Prostate gland (tissue), 2 donors: ENCODE measurements at regions not wholly inside any gene's neighbourhood (a gene's known extent, or its start where the extent isn't known, plus 50 kb on each side); places are given as distances from the start of the nearest gene placed in this dataset.
"Not testable (repeated sequence)": the region's sequence is repeated elsewhere in the genome, so short reads cannot be mapped to it uniquely, and the experiment has no call there.

Experiments
- DNase-seq: peaks from one replicate; pipeline ENCODE4 v3.0.0-alpha.2; 2019; ENCODE audit warnings: low spot score
- H3K27ac ChIP-seq, 2 donors: fragments of 200-600 bp; sonication (generic); 2 replicates each; pipeline ENCODE4 v1.5.1; 2017 to 2019
- H3K27me3 ChIP-seq: fragments of 200-600 bp; sonication (generic); replicated peaks from 2 replicates; pipeline ENCODE4 v1.5.1; 2019; ENCODE audit not compliant: insufficient read depth
- H3K36me3 ChIP-seq, 2 donors: fragments of 200-600 bp; sonication (generic); 1 replicate in 1 of 2; 2 replicates in 1 of 2; pipeline versions ENCODE4 v1.5.1 to v1.8.1; 2017 to 2019
- H3K4me1 ChIP-seq: fragments of 200-600 bp; sonication (generic); replicated peaks from 2 replicates; pipeline ENCODE4 v1.5.1; 2019
- H3K4me3 ChIP-seq, 2 donors: fragments of 200-600 bp; sonication (generic); 2 replicates each; pipeline ENCODE4 v1.5.1; 2017 to 2019
- H3K9me3 ChIP-seq: fragments of 200-600 bp; sonication (generic); 2 replicates; pipeline ENCODE4 v1.5.1; 2017
- POLR2A ChIP-seq: fragments of 450-650 bp; IDR thresholded peaks from one replicate; pipeline ENCODE4 v1.6.1; 2016; ENCODE audit warnings: antibody characterized with exemption, mild to moderate bottlenecking
- POLR2AphosphoS5 ChIP-seq: sonication (generic); formaldehyde crosslinking; IDR thresholded peaks from one replicate; pipeline ENCODE4 v1.6.1; 2017; ENCODE audit warnings: antibody characterized with exemption
- WGBS: methylation state at CpG from one replicate; pipeline ENCODE4 v1.1.5; 2018; 5-methylcytosine and 5-hydroxymethylcytosine counted together
- intact Hi-C: fragments of 100-400 bp; cut with DNase I; formaldehyde crosslinking; loops from one replicate; pipeline ENCODE4 v1.14.2; 2022
- TF ChIP-seq, protein P1 (sequence below), 4 experiments: fragments of 200-600 bp in 2 of 4; fragments of 450-650 bp in 2 of 4; sonication (generic) in 2 of 4; IDR thresholded peaks; 1 replicate in 3 of 4; 2 replicates in 1 of 4; pipeline ENCODE4 v1.5.1; 2016 to 2019; ENCODE audit warnings: antibody characterized with exemption in 4 of 4, mild to moderate bottlenecking in 2 of 4, moderate library complexity in 2 of 4

DNA sequence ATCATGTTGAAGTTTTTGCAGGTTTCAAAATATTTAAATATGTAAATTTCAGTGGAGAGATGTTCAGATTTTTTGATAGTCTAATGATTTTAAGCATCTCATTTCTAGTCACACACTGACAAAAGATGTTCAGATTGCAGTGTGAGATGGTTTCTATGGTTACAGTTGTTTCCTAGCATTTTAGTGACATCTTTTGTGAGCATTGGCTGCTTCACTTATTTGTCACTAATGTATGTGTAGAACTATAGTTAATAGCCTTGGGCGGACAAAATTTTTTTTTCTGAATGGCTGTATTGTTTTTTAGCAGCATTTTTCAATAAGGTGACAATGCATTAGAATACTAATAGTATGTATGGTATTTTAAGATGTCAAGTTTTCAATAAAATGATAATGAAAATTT lies 315.6 kb upstream of the PRKD1 start:
- no peak overlapping the region for H3K27ac ChIP-seq
- H3K9me3 ChIP-seq = no peaks in the 10 kb centered on the region
- H3K27me3 ChIP-seq = no peaks in the 10 kb centered on the region
- intact Hi-C loops = no loop called here
- 73% methylated on average over 1 of the region's 1 CpG for WGBS
- no peak for TF ChIP-seq POLR2AphosphoS5
- no peak for TF ChIP-seq POLR2A
- TF ChIP-seq, protein P1, sequence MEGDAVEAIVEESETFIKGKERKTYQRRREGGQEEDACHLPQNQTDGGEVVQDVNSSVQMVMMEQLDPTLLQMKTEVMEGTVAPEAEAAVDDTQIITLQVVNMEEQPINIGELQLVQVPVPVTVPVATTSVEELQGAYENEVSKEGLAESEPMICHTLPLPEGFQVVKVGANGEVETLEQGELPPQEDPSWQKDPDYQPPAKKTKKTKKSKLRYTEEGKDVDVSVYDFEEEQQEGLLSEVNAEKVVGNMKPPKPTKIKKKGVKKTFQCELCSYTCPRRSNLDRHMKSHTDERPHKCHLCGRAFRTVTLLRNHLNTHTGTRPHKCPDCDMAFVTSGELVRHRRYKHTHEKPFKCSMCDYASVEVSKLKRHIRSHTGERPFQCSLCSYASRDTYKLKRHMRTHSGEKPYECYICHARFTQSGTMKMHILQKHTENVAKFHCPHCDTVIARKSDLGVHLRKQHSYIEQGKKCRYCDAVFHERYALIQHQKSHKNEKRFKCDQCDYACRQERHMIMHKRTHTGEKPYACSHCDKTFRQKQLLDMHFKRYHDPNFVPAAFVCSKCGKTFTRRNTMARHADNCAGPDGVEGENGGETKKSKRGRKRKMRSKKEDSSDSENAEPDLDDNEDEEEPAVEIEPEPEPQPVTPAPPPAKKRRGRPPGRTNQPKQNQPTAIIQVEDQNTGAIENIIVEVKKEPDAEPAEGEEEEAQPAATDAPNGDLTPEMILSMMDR (IDR thresholded peaks at IDR 0.05) = no peak
- no peaks in the 10 kb centered on the region for H3K4me1 ChIP-seq
- H3K36me3 ChIP-seq = no peaks in the 10 kb centered on the region
- no peak for DNase-seq
- no peak overlapping the region for H3K4me3 ChIP-seq

DNA sequence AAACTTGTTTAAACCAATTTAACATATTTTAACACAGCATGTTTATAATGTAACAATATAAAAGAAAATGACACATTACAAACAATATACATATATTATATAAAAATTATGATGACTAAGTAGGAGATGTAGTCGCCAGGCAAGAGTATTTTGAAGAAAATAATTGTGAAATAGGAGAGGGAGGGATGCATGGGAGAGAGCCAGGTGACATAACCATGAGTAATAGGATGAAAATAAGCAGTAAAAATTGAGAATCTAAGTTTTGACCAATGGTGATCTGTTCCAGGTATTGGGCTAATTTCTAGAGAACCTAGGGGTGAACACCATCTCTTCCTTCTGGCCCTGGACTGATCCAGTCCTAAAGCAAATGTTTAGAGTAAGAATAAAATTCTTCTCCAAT lies 315.2 kb upstream of the G2E3 start:
- WGBS = 3% methylated on average over 1 of the region's 1 CpG
- H3K9me3 ChIP-seq = no peaks in the 10 kb centered on the region
- H3K27ac ChIP-seq = no peak overlapping the region
- no peaks in the 10 kb centered on the region for H3K36me3 ChIP-seq
- no peaks in the 10 kb centered on the region for H3K4me1 ChIP-seq
- DNase-seq = no peak
- intact Hi-C loops = no loop called here
- H3K27me3 ChIP-seq = no peaks in the 10 kb centered on the region
- H3K4me3 ChIP-seq = no peak overlapping the region
- TF ChIP-seq POLR2AphosphoS5 = no peak

GRCh38 chr14:30244348-30244747 lies 314.6 kb upstream of the G2E3 start:
- H3K4me1 ChIP-seq, H3K4me3 ChIP-seq, DNase-seq, H3K9me3 ChIP-seq, H3K27ac ChIP-seq, H3K36me3 ChIP-seq, intact Hi-C loops, H3K27me3 ChIP-seq: not testable (repeated sequence)
- 73% methylated on average over 4 of the region's 4 CpGs for WGBS

DNA sequence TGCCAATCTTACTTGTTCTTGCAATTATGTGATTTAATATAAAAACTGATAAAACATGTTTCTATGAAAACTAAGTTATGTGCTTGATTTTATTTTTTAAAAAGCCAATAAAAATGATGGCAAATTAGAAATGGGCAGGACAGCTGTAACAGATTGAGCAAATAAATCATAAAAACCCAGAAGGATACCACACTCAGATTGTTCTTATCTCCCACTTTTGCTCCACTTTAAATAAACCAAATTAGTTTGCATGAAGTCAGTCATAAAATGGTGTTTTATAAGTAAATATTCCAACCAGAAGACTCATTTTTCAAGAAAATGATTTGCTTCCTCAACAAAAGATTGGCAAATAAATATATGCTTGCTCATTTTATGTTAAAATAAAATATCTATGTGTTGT lies 307.9 kb upstream of the G2E3 start:
- Histone ChIP-seq H3K27me3 (no peaks in the 10 kb centered on the region), H3K4me1 (no peaks in the 10 kb centered on the region), H3K27ac (no peak overlapping the region), H3K36me3 (no peaks in the 10 kb centered on the region), H3K4me3 (no peak overlapping the region), H3K9me3 (no peaks in the 10 kb centered on the region)
- DNase-seq = no peak
- intact Hi-C loops = no loop called here
- no peak for TF ChIP-seq POLR2AphosphoS5
- TF ChIP-seq POLR2A = no peak
- TF ChIP-seq, protein P1 (IDR thresholded peaks at IDR 0.05) = no peak

- Histone ChIP-seq H3K4me1 (no peaks in the 10 kb centered on the region), H3K9me3 (no peaks in the 10 kb centered on the region), H3K4me3 (no peak overlapping the region), H3K27me3 (no peaks in the 10 kb centered on the region), H3K27ac (no peak overlapping the region), H3K36me3 (no peaks in the 10 kb centered on the region)
- no peak for DNase-seq
- 66% methylated on average over 6 of the region's 6 CpGs for WGBS
- TF ChIP-seq POLR2AphosphoS5 = no peak
- TF ChIP-seq, protein P1 (IDR thresholded peaks at IDR 0.05) = no peak
- no peak for TF ChIP-seq POLR2A
- intact Hi-C loops = no loop called here
Measured at GRCh38 chr14:30251557-30252100, 307.3 kb upstream of the G2E3 start.

GRCh38 chr14:30252151-30252550 lies 306.8 kb upstream of the G2E3 start:
- 24% methylated on average over 2 of the region's 2 CpGs for WGBS
- intact Hi-C loops = no loop called here
- Histone ChIP-seq H3K36me3 (no peaks in the 10 kb centered on the region), H3K27me3 (no peaks in the 10 kb centered on the region), H3K27ac (no peak overlapping the region), H3K4me3 (no peak overlapping the region), H3K4me1 (no peaks in the 10 kb centered on the region), H3K9me3 (no peaks in the 10 kb centered on the region)
- DNase-seq = no peak
- TF ChIP-seq POLR2A (no peak), POLR2AphosphoS5 (no peak)
- TF ChIP-seq, protein P1 (IDR thresholded peaks at IDR 0.05) = no peak
